OCI-LY1 (cell line): ENCODE measurements at regions not wholly inside any gene's neighbourhood (a gene's known extent, or its start where the extent isn't known, plus 50 kb on each side); places are given as distances from the start of the nearest gene placed in this dataset.
"Not testable (repeated sequence)": the region's sequence is repeated elsewhere in the genome, so short reads cannot be mapped to it uniquely, and the experiment has no call there.

Experiments used
- CTCF ChIP-seq: fragments of 200-600 bp; sonication (generic), shearing (Covaris generic); IDR thresholded peaks from 2 replicates; pipeline ENCODE4 v1.5.1; 2017; ENCODE audit warnings: mild to moderate bottlenecking, antibody characterized with exemption, low read length, moderate library complexity, mixed read lengths
- EZH2 ChIP-seq: fragments of 200-600 bp; sonication (generic), shearing (Covaris generic); IDR thresholded peaks from 2 replicates; pipeline ENCODE4 v1.8.0; 2017; ENCODE audit warnings: borderline replicate concordance, mixed run types, mild to moderate bottlenecking, antibody characterized with exemption, low read length, moderate library complexity, mixed read lengths

- not testable (repeated sequence) for TF ChIP-seq CTCF, EZH2
Measured at GRCh38 chrX:65850821-65851220, 183.4 kb downstream of the MSN start.
